Neuronal stem cell (in vitro differentiated cells): ENCODE measurements at regions not wholly inside any gene's neighbourhood (a gene's known extent, or its start where the extent isn't known, plus 50 kb on each side); places are given as distances from the start of the nearest gene placed in this dataset.

Source experiments
- DNase-seq: peaks from one replicate; pipeline ENCODE4 v3.0.0-alpha.2; 2013; ENCODE audit warnings: low spot score
- H2AFZ ChIP-seq: one replicate; pipeline ENCODE4 v1.6.1; 2013; ENCODE audit warnings: mild to moderate bottlenecking, low read length, inconsistent platforms
- H2AK5ac ChIP-seq: 2 replicates; pipeline ENCODE4 v1.6.1; 2013; ENCODE audit warnings: low read depth, mild to moderate bottlenecking, inconsistent platforms, low read length, moderate library complexity, mixed read lengths
- H2BK120ac ChIP-seq: 2 replicates; pipeline ENCODE4 v1.6.1; 2013; ENCODE audit warnings: low read depth, mild to moderate bottlenecking, inconsistent platforms, low read length, moderate library complexity, mixed read lengths
- H2BK12ac ChIP-seq: one replicate; pipeline ENCODE4 v1.6.1; 2013; ENCODE audit warnings: low read length, inconsistent platforms
- H2BK15ac ChIP-seq: 2 replicates; pipeline ENCODE4 v1.6.1; 2013; ENCODE audit warnings: mild to moderate bottlenecking, low read length, inconsistent platforms, mixed read lengths
- H2BK5ac ChIP-seq: one replicate; pipeline ENCODE4 v1.6.1; 2013; ENCODE audit warnings: inconsistent platforms, mild to moderate bottlenecking, low read length, moderate library complexity
- H3K14ac ChIP-seq: one replicate; pipeline ENCODE4 v1.6.1; 2013; ENCODE audit warnings: low read length, inconsistent platforms
- H3K18ac ChIP-seq: 2 replicates; pipeline ENCODE4 v1.6.1; 2013; ENCODE audit warnings: low read length, inconsistent platforms
- H3K23ac ChIP-seq: 2 replicates; pipeline ENCODE4 v1.6.1; 2013; ENCODE audit warnings: low read depth, mild to moderate bottlenecking, mixed read lengths, low read length, inconsistent platforms; ENCODE audit not compliant: poor library complexity
- H3K27ac ChIP-seq: replicated peaks from 3 replicates; pipeline ENCODE4 v1.5.1; 2013; ENCODE audit warnings: low read length, inconsistent platforms
- H3K27me3 ChIP-seq, 3 experiments: 2 replicates each; pipeline ENCODE4 v1.6.1; 2013; ENCODE audit warnings: low read length in 3 of 3, mild to moderate bottlenecking in 2 of 3, inconsistent platforms in 1 of 3, low read depth in 1 of 3, mixed read lengths in 1 of 3, moderate library complexity in 1 of 3; ENCODE audit not compliant: control insufficient read depth in 3 of 3, insufficient read depth in 3 of 3
- H3K36me3 ChIP-seq, 2 donors: replicated peaks in 1 of 2; 2 replicates each; pipeline ENCODE4 v1.6.1; 2013; ENCODE audit warnings: low read length in 2 of 2; ENCODE audit not compliant: control insufficient read depth in 2 of 2, insufficient read depth in 2 of 2
- H3K4ac ChIP-seq: 2 replicates; pipeline ENCODE4 v1.6.1; 2013; ENCODE audit warnings: inconsistent platforms, mild to moderate bottlenecking, low read length, moderate library complexity
- H3K4me1 ChIP-seq, 2 donors: 1 replicate in 1 of 2; 2 replicates in 1 of 2; pipeline ENCODE4 v1.6.1; 2013; ENCODE audit warnings: low read length in 2 of 2, low read depth in 1 of 2; ENCODE audit not compliant: control insufficient read depth in 2 of 2, insufficient read depth in 1 of 2
- H3K4me2 ChIP-seq: one replicate; pipeline ENCODE4 v1.6.1; 2013; ENCODE audit warnings: mild to moderate bottlenecking, low read length, inconsistent platforms; ENCODE audit not compliant: insufficient read depth, poor library complexity, severe bottlenecking
- H3K4me3 ChIP-seq, 2 donors: 2 replicates each; pipeline ENCODE4 v1.5.1; 2013; ENCODE audit warnings: low read length in 2 of 2, mild to moderate bottlenecking in 2 of 2, inconsistent platforms in 1 of 2, moderate library complexity in 1 of 2
- H3K79me1 ChIP-seq: one replicate; pipeline ENCODE4 v1.6.1; 2013; ENCODE audit warnings: low read depth, mild to moderate bottlenecking, inconsistent platforms, low read length, moderate library complexity
- H3K9ac ChIP-seq: one replicate; pipeline ENCODE4 v1.6.1; 2013; ENCODE audit warnings: mild to moderate bottlenecking, low read depth, low read length, inconsistent platforms; ENCODE audit not compliant: poor library complexity
- H3K9me3 ChIP-seq, 2 donors: replicated peaks in 1 of 2; 2 replicates each; pipeline versions ENCODE3 to v1.6.1; 2013; ENCODE audit warnings: low read length in 2 of 2, mild to moderate bottlenecking in 2 of 2, inconsistent platforms in 1 of 2, low read depth in 1 of 2, mixed read lengths in 1 of 2, moderate library complexity in 1 of 2; ENCODE audit not compliant: control insufficient read depth in 2 of 2, insufficient read depth in 1 of 2
- H4K8ac ChIP-seq: one replicate; pipeline ENCODE4 v1.6.1; 2013; ENCODE audit warnings: low read depth, mild to moderate bottlenecking, inconsistent platforms, low read length, moderate library complexity
- H4K91ac ChIP-seq: one replicate; pipeline ENCODE4 v1.6.1; 2013; ENCODE audit warnings: low read length, low read depth, mild to moderate bottlenecking, inconsistent platforms; ENCODE audit not compliant: poor library complexity
- WGBS, 2 donors: extraction: QIAGEN DNeasy Blood & Tissue Kit; methylation state at CpG; one replicate each; pipeline ENCODE4 v1.1.7; 2013; ENCODE audit warnings: missing lambda C conversion rate in 2 of 2, mixed read lengths in 1 of 2; ENCODE audit not compliant: insufficient read length in 2 of 2, insufficient replicate concordance in 1 of 2; ENCODE audit errors: extremely low coverage in 2 of 2; 5-methylcytosine and 5-hydroxymethylcytosine counted together

- Histone ChIP-seq H2AFZ (no peak overlapping the region), H4K91ac (no peak overlapping the region), H3K9ac (no peak overlapping the region), H3K9me3 (no peaks in the 10 kb centered on the region), H2BK12ac (no peak overlapping the region), H3K4me1 (peaks cover 0 to 1% of the 10 kb centered on the region in 2 donors), H3K4ac (no peak overlapping the region), H3K36me3 (no peaks in the 10 kb centered on the region), H3K4me2 (no peak overlapping the region), H3K14ac (no peak overlapping the region), H3K18ac (no peak overlapping the region), H2BK120ac (no peak overlapping the region), H2AK5ac (no peak overlapping the region), H2BK5ac (no peak overlapping the region), H3K27ac (no peak overlapping the region), H3K4me3 (no peak overlapping the region), H4K8ac (no peak overlapping the region), H3K79me1 (no peaks in the 10 kb centered on the region), H2BK15ac (no peak overlapping the region), H3K27me3 (peaks cover 0 to 17% (median 2%) of the 10 kb centered on the region in 3 experiments), H3K23ac (no peak overlapping the region)
- no CpG with 5 or more reads among the region's 6 CpGs for WGBS, 2 donors
- no peak for DNase-seq
Observed at GRCh38 chr7:95718577-95719410, 53.6 kb upstream of the DYNC1I1 start.

GRCh38 chr7:95716357-95717122 lies 55.8 kb upstream of the DYNC1I1 start:
- H2BK5ac ChIP-seq: no peak overlapping the region
- H2BK12ac ChIP-seq: no peak overlapping the region
- no peaks in the 10 kb centered on the region for H3K79me1 ChIP-seq
- no peak overlapping the region for H2AK5ac ChIP-seq
- H4K91ac ChIP-seq: no peak overlapping the region
- H3K27ac ChIP-seq: no peak overlapping the region
- WGBS, 2 donors: no CpG with 5 or more reads among the region's 5 CpGs
- H3K14ac ChIP-seq: no peak overlapping the region
- H2BK15ac ChIP-seq: no peak overlapping the region
- no peak overlapping the region for H2AFZ ChIP-seq
- DNase-seq: no peak
- H3K4ac ChIP-seq: no peak overlapping the region
- H3K9me3 ChIP-seq: peaks cover 0 to 3% of the 10 kb centered on the region in 2 donors
- H3K23ac ChIP-seq: no peak overlapping the region
- H3K36me3 ChIP-seq: no peaks in the 10 kb centered on the region
- H2BK120ac ChIP-seq: no peak overlapping the region
- H3K4me2 ChIP-seq: no peak overlapping the region
- peaks cover 0 to 1% of the 10 kb centered on the region in 2 donors for H3K4me1 ChIP-seq
- no peak overlapping the region for H3K18ac ChIP-seq
- H4K8ac ChIP-seq: no peak overlapping the region
- H3K27me3 ChIP-seq: peaks cover 0 to 17% (median 2%) of the 10 kb centered on the region in 3 experiments
- no peak overlapping the region for H3K9ac ChIP-seq
- no peak overlapping the region for H3K4me3 ChIP-seq

GRCh38 chr7:95715274-95715673 lies 57.1 kb upstream of the DYNC1I1 start:
- H3K79me1 ChIP-seq: no peaks in the 10 kb centered on the region
- H3K9ac ChIP-seq: no peak overlapping the region
- no peak overlapping the region for H2AFZ ChIP-seq
- H3K4me3 ChIP-seq: no peak overlapping the region
- no peak overlapping the region for H4K91ac ChIP-seq
- no peak overlapping the region for H4K8ac ChIP-seq
- H2BK15ac ChIP-seq: no peak overlapping the region
- no peak overlapping the region for H2BK120ac ChIP-seq
- peaks cover 0 to 1% of the 10 kb centered on the region in 2 donors for H3K4me1 ChIP-seq
- H2BK12ac ChIP-seq: no peak overlapping the region
- peaks cover 0 to 17% (median 1%) of the 10 kb centered on the region in 3 experiments for H3K27me3 ChIP-seq
- H3K14ac ChIP-seq: no peak overlapping the region
- no peak overlapping the region for H2BK5ac ChIP-seq
- no peak overlapping the region for H3K18ac ChIP-seq
- H3K36me3 ChIP-seq: no peaks in the 10 kb centered on the region
- no peak overlapping the region for H3K23ac ChIP-seq
- no peak overlapping the region for H3K4ac ChIP-seq
- H3K4me2 ChIP-seq: no peak overlapping the region
- peaks cover 0 to 3% of the 10 kb centered on the region in 2 donors for H3K9me3 ChIP-seq
- no peak overlapping the region for H3K27ac ChIP-seq
- no peak overlapping the region for H2AK5ac ChIP-seq
- no peak for DNase-seq

GRCh38 chr7:95710711-95711110 lies 61.6 kb upstream of the DYNC1I1 start:
- Histone ChIP-seq H3K4ac (no peak overlapping the region), H3K9me3 (peaks cover 1 to 6% of the 10 kb centered on the region in 2 donors), H2BK15ac (no peak overlapping the region), H2AFZ (no peak overlapping the region), H3K14ac (no peak overlapping the region), H3K27ac (no peak overlapping the region), H3K23ac (no peak overlapping the region), H2BK5ac (no peak overlapping the region), H3K4me2 (no peak overlapping the region), H3K4me1 (no peaks in the 10 kb centered on the region), H2AK5ac (no peak overlapping the region), H4K8ac (no peak overlapping the region), H3K9ac (no peak overlapping the region), H3K4me3 (no peak overlapping the region), H2BK120ac (no peak overlapping the region), H2BK12ac (no peak overlapping the region), H3K79me1 (no peaks in the 10 kb centered on the region), H4K91ac (no peak overlapping the region), H3K36me3 (no peaks in the 10 kb centered on the region), H3K18ac (no peak overlapping the region), H3K27me3 (peaks cover 0 to 5% (median 0%) of the 10 kb centered on the region in 3 experiments)
- no peak for DNase-seq
